IMR-90 (cell line): ENCODE measurements at regions not wholly inside any gene's neighbourhood (a gene's known extent, or its start where the extent isn't known, plus 50 kb on each side); places are given as distances from the start of the nearest gene placed in this dataset.

Experiments
- ATAC-seq: fragments of 200-7000 bp; cut with Tn5 transposase; 2 replicates; pipeline ENCODE4 v1.9.1; 2020; ENCODE audit warnings: low read depth, mild to moderate bottlenecking, moderate library complexity
- BruUV-seq: library from RNA; stranded (reverse); fragments of 400-500 nt; replicated peaks from 2 replicates; lab custom pipeline; 2021; lab: Mats Ljungman, UMichigan
- CTCF ChIA-PET: fragments of 300-600 bp; formaldehyde crosslinking; extraction: SDS; loops from one replicate; lab custom pipeline; 2021; ENCODE audit warnings: antibody characterized with exemption; lab: Yijun Ruan, JAX
- POLR2A ChIA-PET: fragments of 300-600 bp; sonication (Branson Sonifier 250); formaldehyde crosslinking; loops from one replicate; lab custom pipeline; 2022; ENCODE audit warnings: antibody characterized with exemption; ENCODE audit not compliant: unreplicated experiment; lab: Charles Lee
- DNase-seq: peaks from one replicate; pipeline ENCODE4 v3.0.0; 2013
- H2AFZ ChIP-seq: replicated peaks from 2 replicates; pipeline ENCODE3; 2013; ENCODE audit warnings: low read length, mild to moderate bottlenecking; ENCODE audit not compliant: poor library complexity
- H2AK5ac ChIP-seq: 2 replicates; pipeline ENCODE4 v1.6.1; 2013; ENCODE audit warnings: low read depth, low read length, inconsistent platforms
- H2AK9ac ChIP-seq: replicated peaks from 2 replicates; pipeline ENCODE3; 2013; ENCODE audit warnings: mild to moderate bottlenecking, low read depth, low read length, moderate library complexity; ENCODE audit not compliant: poor library complexity
- H2BK120ac ChIP-seq: 2 replicates; pipeline ENCODE4 v1.6.1; 2013; ENCODE audit warnings: low read depth, low read length, inconsistent platforms
- H2BK15ac ChIP-seq: 3 replicates; pipeline ENCODE4 v1.6.1; 2013; ENCODE audit warnings: low read depth, low read length, inconsistent platforms
- H2BK20ac ChIP-seq: 2 replicates; pipeline ENCODE4 v1.6.1; 2013; ENCODE audit warnings: low read depth, mild to moderate bottlenecking, inconsistent platforms, low read length, moderate library complexity
- H2BK5ac ChIP-seq: 2 replicates; pipeline ENCODE4 v1.6.1; 2013; ENCODE audit warnings: mild to moderate bottlenecking, low read depth, low read length, inconsistent platforms; ENCODE audit not compliant: poor library complexity, severe bottlenecking
- H3K14ac ChIP-seq: replicated peaks from 2 replicates; pipeline ENCODE4 v1.6.1; 2013; ENCODE audit warnings: low read depth, low read length, inconsistent platforms
- H3K18ac ChIP-seq: 2 replicates; pipeline ENCODE4 v1.6.1; 2013; ENCODE audit warnings: low read depth, low read length, control low read depth
- H3K23ac ChIP-seq: 2 replicates; pipeline ENCODE4 v1.6.1; 2013; ENCODE audit warnings: low read depth, low read length, inconsistent platforms
- H3K27ac ChIP-seq: 2 replicates; pipeline ENCODE4 v1.5.1; 2013; ENCODE audit warnings: mild to moderate bottlenecking, control low read depth, low read length; ENCODE audit not compliant: insufficient read depth
- H3K27me3 ChIP-seq: 2 replicates; pipeline ENCODE4 v1.6.1; 2013; ENCODE audit warnings: low read length; ENCODE audit not compliant: control insufficient read depth, insufficient read depth
- H3K36me3 ChIP-seq: 2 replicates; pipeline ENCODE4 v1.6.1; 2013; ENCODE audit warnings: low read length, mixed read lengths; ENCODE audit not compliant: control insufficient read depth, insufficient read depth
- H3K4ac ChIP-seq: 2 replicates; pipeline ENCODE4 v1.6.1; 2013; ENCODE audit warnings: low read depth, low read length, inconsistent platforms
- H3K4me1 ChIP-seq: 2 replicates; pipeline ENCODE4 v1.6.1; 2013; ENCODE audit warnings: low read length, mixed read lengths; ENCODE audit not compliant: control insufficient read depth, insufficient read depth
- H3K4me2 ChIP-seq: 2 replicates; pipeline ENCODE4 v1.6.1; 2013; ENCODE audit warnings: low read depth, mild to moderate bottlenecking, control low read depth, low read length, moderate library complexity
- H3K4me3 ChIP-seq: 2 replicates; pipeline ENCODE4 v1.5.1; 2013; ENCODE audit warnings: low read depth, mild to moderate bottlenecking, control low read depth, low read length, moderate library complexity; ENCODE audit not compliant: insufficient read depth
- H3K56ac ChIP-seq: 2 replicates; pipeline ENCODE4 v1.6.1; 2013; ENCODE audit warnings: low read length, inconsistent platforms; ENCODE audit not compliant: insufficient read depth; ENCODE audit errors: extremely low read depth
- H3K79me1 ChIP-seq, 2 experiments: 2 replicates each; pipeline ENCODE4 v1.6.1; 2013; ENCODE audit warnings: low read length in 2 of 2, inconsistent platforms in 1 of 2, low read depth in 1 of 2
- H3K9ac ChIP-seq: 2 replicates; pipeline ENCODE4 v1.6.1; 2013; ENCODE audit warnings: low read depth, low read length, control low read depth
- H3K9me1 ChIP-seq: 2 replicates; pipeline ENCODE4 v1.6.1; 2013; ENCODE audit warnings: low read length, inconsistent platforms; ENCODE audit not compliant: insufficient read depth
- H3K9me3 ChIP-seq: 2 replicates; pipeline ENCODE4 v1.6.1; 2013; ENCODE audit warnings: low read length; ENCODE audit not compliant: control insufficient read depth, insufficient read depth
- H4K20me1 ChIP-seq: 2 replicates; pipeline ENCODE4 v1.6.1; 2013; ENCODE audit warnings: low read length, inconsistent platforms; ENCODE audit not compliant: insufficient read depth
- H4K5ac ChIP-seq: 2 replicates; pipeline ENCODE4 v1.6.1; 2013; ENCODE audit warnings: mild to moderate bottlenecking, low read depth, low read length, control low read depth
- H4K8ac ChIP-seq, 2 experiments: 2 replicates each; pipeline ENCODE4 v1.6.1; 2013; ENCODE audit warnings: low read depth in 2 of 2, low read length in 2 of 2, control low read depth in 1 of 2, inconsistent platforms in 1 of 2
- H4K91ac ChIP-seq: 2 replicates; pipeline ENCODE4 v1.6.1; 2013; ENCODE audit warnings: low read depth, low read length, inconsistent platforms; ENCODE audit not compliant: insufficient read depth
- RAD21 ChIP-seq: IDR thresholded peaks from 2 replicates; pipeline ENCODE4 v1.6.1; 2012; ENCODE audit warnings: low read length, improper control_type of control experiment
- WGBS, 2 experiments: methylation state at CpG; one replicate each; pipeline versions ENCODE4 v1.1.5 to v1.1.7; 2013; ENCODE audit warnings: missing lambda C conversion rate in 2 of 2; ENCODE audit not compliant: insufficient read length in 1 of 2; ENCODE audit errors: extremely low coverage in 2 of 2; 5-methylcytosine and 5-hydroxymethylcytosine counted together
- dilution Hi-C: fragments of 300-500 bp; cut with HindIII; formaldehyde crosslinking; loops from one replicate; pipeline ENCODE4 v1.14.3; 2018; ENCODE audit warnings: low sequenced_read_pairs; ENCODE audit not compliant: unreplicated experiment
- in situ Hi-C: fragments of 300-500 bp; cut with MboI; formaldehyde crosslinking; loops from 3 replicates; pipeline ENCODE4 v1.14.3; 2019; ENCODE audit warnings: low sequenced_read_pairs, inconsistent platforms, mixed read lengths
- intact Hi-C: fragments of 100-400 bp; cut with micrococcal nuclease; formaldehyde crosslinking; loops from 2 replicates; pipeline ENCODE4 v1.10.0; 2022

GRCh38 chr1:94351481-94351880, 66.7 kb upstream of the ABCD3 start:
- Histone ChIP-seq H4K5ac (no peak overlapping the region), H4K91ac (no peak overlapping the region), H3K4me2 (no peak overlapping the region), H2AK9ac (no peak overlapping the region), H2AK5ac (no peak overlapping the region), H3K23ac (no peak overlapping the region), H3K79me1 (no peaks in the 10 kb centered on the region), H3K4me1 (no peaks in the 10 kb centered on the region), H3K18ac (no peak overlapping the region), H3K56ac (no peak overlapping the region), H3K4ac (no peak overlapping the region), H2BK5ac (no peak overlapping the region), H2BK15ac (no peak overlapping the region), H2BK20ac (no peak overlapping the region), H3K9ac (no peak overlapping the region), H3K9me1 (no peaks in the 10 kb centered on the region), H2BK120ac (no peak overlapping the region), H3K9me3 (peaks cover 2% of the 10 kb centered on the region; the same call in 1 of the 2 replicates), H3K27ac (no peak overlapping the region), H3K36me3 (no peaks in the 10 kb centered on the region), H3K27me3 (peaks cover 41% of the 10 kb centered on the region), H4K8ac (no peak overlapping the region), H3K14ac (no peak overlapping the region), H2AFZ (no peak overlapping the region), H3K4me3 (no peak overlapping the region), H4K20me1 (no peaks in the 10 kb centered on the region)
- DNase-seq, result no peak
- no peak for ATAC-seq
- ChIA-PET CTCF (no interaction called here), POLR2A (no interaction called here)
- intact Hi-C loops (no loop called here), dilution Hi-C loops (no loop called here), in situ Hi-C loops (no loop called here)
- no peak for TF ChIP-seq RAD21
- 0% methylated on average over 2 of the region's 2 CpGs; no CpG with 5 or more reads in 1 of the 2 experiments for WGBS, 2 experiments
- BruUV-seq, result no TSS peak
